PC-9 (cell line): ENCODE measurements at regions not wholly inside any gene's neighbourhood (a gene's known extent, or its start where the extent isn't known, plus 50 kb on each side); places are given as distances from the start of the nearest gene placed in this dataset.

ENCODE experiments used
- CTCF ChIP-seq: fragments of 200-600 bp; sonication (generic); conservative IDR thresholded peaks from 2 replicates; pipeline ENCODE4 v1.6.1; 2017; ENCODE audit warnings: mixed run types, antibody characterized with exemption, mild to moderate bottlenecking, moderate library complexity
- EZH2 ChIP-seq: fragments of 200-600 bp; sonication (generic); IDR thresholded peaks from 2 replicates; pipeline ENCODE4 v1.8.0; 2017; ENCODE audit warnings: antibody characterized with exemption, low read depth

GRCh38 chr9:94176608-94177007 is 82.5 kb upstream of the ZNF169 start:
- no peak for TF ChIP-seq CTCF
- TF ChIP-seq EZH2 = no peak
